ENCODE measurements at regions not wholly inside any gene's neighbourhood (a gene's known extent, or its start where the extent isn't known, plus 50 kb on each side); places are given as distances from the start of the nearest gene placed in this dataset.

DNA sequence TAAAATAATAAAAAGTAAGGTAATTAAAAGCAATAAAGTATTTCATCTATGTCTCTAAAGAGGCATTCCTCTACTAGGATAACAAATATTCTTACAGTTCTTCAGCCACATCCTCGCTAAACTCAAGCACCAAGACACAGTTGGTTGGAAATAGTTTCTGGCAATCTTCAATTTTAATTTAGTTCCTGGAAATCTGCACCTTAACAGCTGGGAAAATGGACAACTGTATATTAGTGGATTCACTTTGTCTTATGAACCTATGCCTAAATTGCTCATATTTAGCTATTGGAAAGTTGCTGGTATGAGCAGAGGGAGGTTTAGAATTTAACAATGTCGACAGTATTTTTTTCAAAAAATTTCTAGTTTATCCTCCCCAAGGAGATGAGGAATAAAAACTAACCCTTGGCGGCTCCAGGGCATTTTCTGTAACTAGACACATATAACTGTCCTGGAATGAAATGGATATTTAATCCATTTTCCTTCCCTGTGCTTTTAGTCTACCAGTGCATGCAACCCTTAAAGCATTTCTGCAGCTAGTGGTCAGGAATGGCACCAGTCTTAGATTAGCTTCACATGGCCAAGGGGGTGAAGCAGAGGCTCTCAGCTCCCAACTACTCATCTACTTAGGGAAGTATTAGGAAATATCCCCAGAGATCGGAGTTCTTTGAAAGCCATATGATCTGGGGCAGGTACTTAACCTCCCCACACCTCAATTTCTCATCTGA, 290.0 kb upstream of the THBS1 start:
- no peak overlapping the region for H2AFZ ChIP-seq (ENCODE audit: low read length)

DNA sequence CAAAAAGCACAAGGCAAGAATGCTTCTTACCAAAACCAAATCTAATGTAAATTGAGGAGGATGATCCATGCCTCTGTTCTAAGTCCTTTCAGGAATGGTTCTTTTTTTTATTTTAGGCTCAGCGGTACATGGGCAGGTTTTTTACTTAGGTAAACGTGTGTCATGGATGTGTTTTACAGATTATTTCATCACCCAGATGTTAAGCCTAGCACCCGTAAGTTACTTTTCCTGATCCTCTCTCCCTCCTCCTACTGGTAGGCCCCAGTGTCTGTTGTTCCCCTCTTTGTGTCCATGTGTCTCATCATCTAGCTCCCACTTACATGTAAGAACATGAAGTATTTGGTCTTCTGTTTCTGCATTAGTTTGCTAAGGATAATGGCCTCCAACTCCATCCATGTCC, 289.2 kb upstream of the THBS1 start:
- TF ChIP-seq EZH2 (optimal IDR thresholded peaks at IDR 0.05; ENCODE audit: low read depth, low read length) (no peak), EZH2phosphoT487 (IDR thresholded peaks at IDR 0.05; ENCODE audit: low read length) (no peak)
- TF ChIP-seq, protein P1, sequence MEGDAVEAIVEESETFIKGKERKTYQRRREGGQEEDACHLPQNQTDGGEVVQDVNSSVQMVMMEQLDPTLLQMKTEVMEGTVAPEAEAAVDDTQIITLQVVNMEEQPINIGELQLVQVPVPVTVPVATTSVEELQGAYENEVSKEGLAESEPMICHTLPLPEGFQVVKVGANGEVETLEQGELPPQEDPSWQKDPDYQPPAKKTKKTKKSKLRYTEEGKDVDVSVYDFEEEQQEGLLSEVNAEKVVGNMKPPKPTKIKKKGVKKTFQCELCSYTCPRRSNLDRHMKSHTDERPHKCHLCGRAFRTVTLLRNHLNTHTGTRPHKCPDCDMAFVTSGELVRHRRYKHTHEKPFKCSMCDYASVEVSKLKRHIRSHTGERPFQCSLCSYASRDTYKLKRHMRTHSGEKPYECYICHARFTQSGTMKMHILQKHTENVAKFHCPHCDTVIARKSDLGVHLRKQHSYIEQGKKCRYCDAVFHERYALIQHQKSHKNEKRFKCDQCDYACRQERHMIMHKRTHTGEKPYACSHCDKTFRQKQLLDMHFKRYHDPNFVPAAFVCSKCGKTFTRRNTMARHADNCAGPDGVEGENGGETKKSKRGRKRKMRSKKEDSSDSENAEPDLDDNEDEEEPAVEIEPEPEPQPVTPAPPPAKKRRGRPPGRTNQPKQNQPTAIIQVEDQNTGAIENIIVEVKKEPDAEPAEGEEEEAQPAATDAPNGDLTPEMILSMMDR (IDR thresholded peaks at IDR 0.05; ENCODE audit: low read length): no peak
- no peak overlapping the region for H3K4me3 ChIP-seq (ENCODE audit: low read length)

More for the DNA sequence above, 290.0 kb upstream of the THBS1 start:
- no peaks in the 10 kb centered on the region for H3F3A ChIP-seq (ENCODE audit: insufficient read depth, low read length)
- H3K79me2 ChIP-seq (ENCODE audit: low read length): no peaks in the 10 kb centered on the region
- no peak overlapping the region for H3K4me3 ChIP-seq (ENCODE audit: low read length)
- no peak overlapping the region for H3K27ac ChIP-seq (ENCODE audit: low read length)
- no peaks in the 10 kb centered on the region for H3K36me3 ChIP-seq (replicated peaks; ENCODE audit: insufficient read depth, low read length)
- no peaks in the 10 kb centered on the region for H4K20me1 ChIP-seq (ENCODE audit: insufficient read depth, low read length)
- H3K9ac ChIP-seq (ENCODE audit: low read length): no peak overlapping the region
- H3K4me1 ChIP-seq (ENCODE audit: low read length): no peaks in the 10 kb centered on the region
- no peak for DNase-seq
- H3K4me2 ChIP-seq (ENCODE audit: low read depth, low read length): no peak overlapping the region
- H3K9me2 ChIP-seq (replicated peaks; ENCODE audit: insufficient read depth, low read length): no peaks in the 10 kb centered on the region
- H3K27me3 ChIP-seq (replicated peaks; ENCODE audit: insufficient read depth, low read length): no peaks in the 10 kb centered on the region
- TF ChIP-seq EZH2phosphoT487 (IDR thresholded peaks at IDR 0.05; ENCODE audit: low read length): no peak
- no peak for TF ChIP-seq EZH2 (optimal IDR thresholded peaks at IDR 0.05; ENCODE audit: low read depth, low read length)
- TF ChIP-seq, protein P1 (IDR thresholded peaks at IDR 0.05; ENCODE audit: low read length): no peak
- no peaks in the 10 kb centered on the region for H3K9me3 ChIP-seq (replicated peaks; ENCODE audit: insufficient read depth, low read length)

DNA sequence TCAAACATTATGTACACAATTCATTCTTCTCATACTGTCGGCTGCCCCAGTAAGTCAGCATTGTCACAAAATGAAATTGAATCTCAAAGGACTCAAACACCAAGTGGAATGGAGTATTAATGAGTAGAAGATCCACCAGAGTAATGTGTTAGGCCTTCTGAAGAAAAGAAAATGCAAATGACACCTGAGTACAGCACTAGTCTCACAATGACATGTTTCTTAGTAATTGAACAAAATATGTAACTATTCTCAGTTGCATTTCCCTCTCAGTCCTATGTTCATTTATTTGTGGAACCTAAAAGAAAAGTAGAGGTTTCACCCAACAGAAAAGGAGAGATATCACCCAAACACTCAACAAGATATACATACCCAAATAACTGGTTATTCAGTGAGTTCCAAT, 283.9 kb upstream of the THBS1 start:
- no peak for DNase-seq
- no peak overlapping the region for H3K4me3 ChIP-seq (ENCODE audit: low read length)
- no peaks in the 10 kb centered on the region for H3K79me2 ChIP-seq (ENCODE audit: low read length)
- H3K9ac ChIP-seq (ENCODE audit: low read length): no peak overlapping the region
- TF ChIP-seq EZH2 (optimal IDR thresholded peaks at IDR 0.05; ENCODE audit: low read depth, low read length) (no peak), EZH2phosphoT487 (IDR thresholded peaks at IDR 0.05; ENCODE audit: low read length) (no peak)
- TF ChIP-seq, protein P1 (IDR thresholded peaks at IDR 0.05; ENCODE audit: low read length): no peak
- no peak overlapping the region for H3K4me2 ChIP-seq (ENCODE audit: low read depth, low read length)
- H3K36me3 ChIP-seq (replicated peaks; ENCODE audit: insufficient read depth, low read length): no peaks in the 10 kb centered on the region
- H3F3A ChIP-seq (ENCODE audit: insufficient read depth, low read length): no peaks in the 10 kb centered on the region
- no peak overlapping the region for H3K27ac ChIP-seq (ENCODE audit: low read length)
- no peak overlapping the region for H2AFZ ChIP-seq (ENCODE audit: low read length)
- H4K20me1 ChIP-seq (ENCODE audit: insufficient read depth, low read length): no peaks in the 10 kb centered on the region
- H3K27me3 ChIP-seq (replicated peaks; ENCODE audit: insufficient read depth, low read length): no peaks in the 10 kb centered on the region
- H3K9me3 ChIP-seq (replicated peaks; ENCODE audit: insufficient read depth, low read length): no peaks in the 10 kb centered on the region
- H3K9me2 ChIP-seq (replicated peaks; ENCODE audit: insufficient read depth, low read length): no peaks in the 10 kb centered on the region
- H3K4me1 ChIP-seq (ENCODE audit: low read length): no peaks in the 10 kb centered on the region

More for the DNA sequence above, 289.2 kb upstream of the THBS1 start:
- DNase-seq: no peak
- Histone ChIP-seq H3K9me3 (replicated peaks; ENCODE audit: insufficient read depth, low read length) (no peaks in the 10 kb centered on the region), H4K20me1 (ENCODE audit: insufficient read depth, low read length) (no peaks in the 10 kb centered on the region), H3K4me2 (ENCODE audit: low read depth, low read length) (no peak overlapping the region), H3K79me2 (ENCODE audit: low read length) (no peaks in the 10 kb centered on the region), H2AFZ (ENCODE audit: low read length) (no peak overlapping the region), H3K27ac (ENCODE audit: low read length) (no peak overlapping the region), H3K36me3 (replicated peaks; ENCODE audit: insufficient read depth, low read length) (no peaks in the 10 kb centered on the region), H3K9ac (ENCODE audit: low read length) (no peak overlapping the region), H3F3A (ENCODE audit: insufficient read depth, low read length) (no peaks in the 10 kb centered on the region), H3K9me2 (replicated peaks; ENCODE audit: insufficient read depth, low read length) (no peaks in the 10 kb centered on the region), H3K4me1 (ENCODE audit: low read length) (no peaks in the 10 kb centered on the region), H3K27me3 (replicated peaks; ENCODE audit: insufficient read depth, low read length) (no peaks in the 10 kb centered on the region)

Measured in MM.1S (cell line).